PFSK-1 (cell line): ENCODE measurements at regions not wholly inside any gene's neighbourhood (a gene's known extent, or its start where the extent isn't known, plus 50 kb on each side); places are given as distances from the start of the nearest gene placed in this dataset.
A peak's percentile ranks its signal among the peaks of the same experiment; 100 is the strongest.

Experiments
- FOXP2 ChIP-seq: optimal IDR thresholded peaks from 2 replicates; pipeline ENCODE3; 2011; ENCODE audit warnings: borderline replicate concordance, control low read depth, inconsistent platforms; ENCODE audit not compliant: insufficient read depth; ENCODE audit errors: extremely low read length, extremely low read depth
- POLR2AphosphoS5 ChIP-seq: IDR thresholded peaks from 2 replicates; pipeline ENCODE4 v1.6.1; 2012; ENCODE audit warnings: low read depth, mild to moderate bottlenecking, control low read depth, low read length, moderate library complexity
- REST ChIP-seq, 2 experiments: IDR thresholded peaks; 2 replicates each; pipeline versions ENCODE4 v1.6.1 to v1.8.0; 2011 to 2012; ENCODE audit warnings: low read depth in 2 of 2, low read length in 2 of 2, control low read depth in 1 of 2, inconsistent platforms in 1 of 2, mild to moderate bottlenecking in 1 of 2, moderate library complexity in 1 of 2; ENCODE audit not compliant: insufficient read depth in 1 of 2
- SIN3A ChIP-seq: IDR thresholded peaks from 2 replicates; pipeline ENCODE4 v1.6.1; 2012; ENCODE audit warnings: mild to moderate bottlenecking, low read length, moderate library complexity, borderline replicate concordance; ENCODE audit not compliant: insufficient read depth
- TAF1 ChIP-seq: IDR thresholded peaks from 2 replicates; pipeline ENCODE4 v1.6.1; 2012; ENCODE audit warnings: low read length, control low read depth, borderline replicate concordance; ENCODE audit not compliant: insufficient read depth

GRCh38 chr4:126061655-126062054 is 746.9 kb downstream of the FAT4 start:
- TF ChIP-seq SIN3A (no peak), FOXP2 (no peak), REST (IDR thresholded peaks at IDR 0.05; ENCODE audit: insufficient read depth in 1 of 2, low read depth in 2 of 2, low read length in 2 of 2) (no peak), POLR2AphosphoS5 (no peak), TAF1 (no peak)

GRCh38 chr4:126065016-126065415 is 750.3 kb downstream of the FAT4 start:
- TF ChIP-seq SIN3A (no peak), POLR2AphosphoS5 (no peak), FOXP2 (no peak), TAF1 (no peak), REST (IDR thresholded peaks at IDR 0.05; ENCODE audit: insufficient read depth in 1 of 2, low read depth in 2 of 2, low read length in 2 of 2) (no peak)

- TF ChIP-seq REST (IDR thresholded peaks at IDR 0.05; ENCODE audit: insufficient read depth in 1 of 2, low read depth in 2 of 2, low read length in 2 of 2), result no peak
- no peak for TF ChIP-seq FOXP2
- no peak for TF ChIP-seq TAF1
- TF ChIP-seq POLR2AphosphoS5, result no peak
- no peak for TF ChIP-seq SIN3A
These were observed 756.9 kb downstream of the FAT4 start for GRCh38 chr4:126071346-126072333.

- TF ChIP-seq TAF1 (no peak), REST (IDR thresholded peaks at IDR 0.05; ENCODE audit: insufficient read depth in 1 of 2, low read depth in 2 of 2, low read length in 2 of 2) (peak in 1 of 2 experiments; percentile 7; a peak in 1 of 4 replicates)
These were observed 766.6 kb downstream of the FAT4 start for GRCh38 chr4:126081336-126081735.
